Neural progenitor cell (in vitro differentiated cells): ENCODE measurements at regions not wholly inside any gene's neighbourhood (a gene's known extent, or its start where the extent isn't known, plus 50 kb on each side); places are given as distances from the start of the nearest gene placed in this dataset.

Experiments used
- DNase-seq: peaks from one replicate; pipeline ENCODE4 v3.0.0-alpha.2; 2016; ENCODE audit warnings: low spot score
- H2AFZ ChIP-seq: fragments of 200-600 bp; sonication (generic); replicated peaks from 2 replicates; pipeline ENCODE4 v1.6.1; 2016; ENCODE audit warnings: antibody characterized with exemption
- H3F3A ChIP-seq: fragments of 200-600 bp; sonication (generic); 2 replicates; pipeline ENCODE4 v1.6.1; 2016; ENCODE audit warnings: antibody characterized with exemption, low read depth
- H3K27ac ChIP-seq: fragments of 200-600 bp; sonication (generic); 2 replicates; pipeline ENCODE4 v1.5.1; 2016; ENCODE audit warnings: mild to moderate bottlenecking
- H3K27me3 ChIP-seq: fragments of 200-600 bp; sonication (generic); 2 replicates; pipeline ENCODE4 v1.6.1; 2016; ENCODE audit warnings: mild to moderate bottlenecking, moderate library complexity
- H3K36me3 ChIP-seq: fragments of 200-600 bp; sonication (generic); 2 replicates; pipeline ENCODE4 v1.5.1; 2016
- H3K4me1 ChIP-seq: fragments of 200-600 bp; sonication (generic); 2 replicates; pipeline ENCODE4 v1.6.1; 2016; ENCODE audit warnings: mixed run types
- H3K4me2 ChIP-seq: fragments of 200-600 bp; sonication (generic); 2 replicates; pipeline ENCODE4 v1.6.1; 2016
- H3K4me3 ChIP-seq: fragments of 200-600 bp; sonication (generic); 2 replicates; pipeline ENCODE4 v1.5.1; 2016
- H3K79me2 ChIP-seq: fragments of 200-600 bp; sonication (generic); 2 replicates; pipeline ENCODE4 v1.6.1; 2016; ENCODE audit warnings: low read depth
- H3K9ac ChIP-seq: fragments of 200-600 bp; sonication (generic); 2 replicates; pipeline ENCODE4 v1.6.1; 2016
- H3K9me3 ChIP-seq: fragments of 200-600 bp; sonication (generic); 2 replicates; pipeline ENCODE4 v1.5.1; 2016; ENCODE audit warnings: low read depth
- H4K20me1 ChIP-seq: fragments of 200-600 bp; sonication (generic); 2 replicates; pipeline ENCODE4 v1.6.1; 2016; ENCODE audit warnings: low read depth
- H3K27ac Mint-ChIP-seq: 3 replicates; pipeline ENCODE4 v1.8.0; 2021; ENCODE audit warnings: mixed read lengths
- H3K27me3 Mint-ChIP-seq: 2 replicates; pipeline ENCODE4 v1.8.0; 2022; ENCODE audit warnings: low read depth, mild to moderate bottlenecking, inconsistent platforms, moderate library complexity, mixed read lengths; ENCODE audit not compliant: insufficient read depth
- H3K36me3 Mint-ChIP-seq: 3 replicates; pipeline ENCODE4 v1.8.0; 2021; ENCODE audit warnings: mixed read lengths
- H3K4me1 Mint-ChIP-seq: 3 replicates; pipeline ENCODE4 v1.8.0; 2021; ENCODE audit warnings: mixed read lengths
- H3K4me3 Mint-ChIP-seq: 3 replicates; pipeline ENCODE4 v1.8.0; 2021; ENCODE audit warnings: mild to moderate bottlenecking, moderate library complexity, mixed read lengths
- H3K9me3 Mint-ChIP-seq: 3 replicates; pipeline ENCODE4 v1.8.0; 2020; ENCODE audit warnings: mixed read lengths
- CTCF ChIP-seq: fragments of 200-600 bp; sonication (generic); IDR thresholded peaks from 2 replicates; pipeline ENCODE4 v1.5.1; 2017; ENCODE audit warnings: antibody characterized with exemption, mild to moderate bottlenecking
- EZH2 ChIP-seq: fragments of 200-600 bp; sonication (generic); IDR thresholded peaks from 2 replicates; pipeline ENCODE4 v1.6.1; 2017; ENCODE audit warnings: antibody characterized with exemption, mild to moderate bottlenecking, moderate library complexity
- EZH2phosphoT487 ChIP-seq: fragments of 200-600 bp; sonication (generic); IDR thresholded peaks from 2 replicates; pipeline ENCODE4 v1.6.1; 2017; ENCODE audit warnings: antibody characterized with exemption

- Mint-ChIP-seq H3K27ac (no peak overlapping the region), H3K4me3 (no peak overlapping the region), H3K36me3 (no peaks in the 10 kb centered on the region), H3K27me3 (no peaks in the 10 kb centered on the region), H3K4me1 (peaks cover 4% of the 10 kb centered on the region), H3K9me3 (peaks cover 3% of the 10 kb centered on the region)
- no peak overlapping the region for H2AFZ ChIP-seq
- H3K4me1 ChIP-seq = no peaks in the 10 kb centered on the region
- no peaks in the 10 kb centered on the region for H3K9me3 ChIP-seq
- no peak overlapping the region for H3K4me3 ChIP-seq
- no peak overlapping the region for H3K4me2 ChIP-seq
- no peaks in the 10 kb centered on the region for H3K36me3 ChIP-seq
- DNase-seq = no peak
- H3K79me2 ChIP-seq = no peaks in the 10 kb centered on the region
- no peak overlapping the region for H3K27ac ChIP-seq
- no peak for TF ChIP-seq EZH2
- no peak for TF ChIP-seq CTCF
- no peak for TF ChIP-seq EZH2phosphoT487
- H3K9ac ChIP-seq = no peak overlapping the region
- no peaks in the 10 kb centered on the region for H4K20me1 ChIP-seq
- no peaks in the 10 kb centered on the region for H3K27me3 ChIP-seq
- H3F3A ChIP-seq = no peaks in the 10 kb centered on the region
Measured at GRCh38 chr11:129302386-129303101, 73.1 kb upstream of the BARX2 start.

- Mint-ChIP-seq H3K27ac (no peak overlapping the region), H3K4me1 (peaks cover 14% of the 10 kb centered on the region), H3K27me3 (peaks cover 5% of the 10 kb centered on the region), H3K9me3 (no peaks in the 10 kb centered on the region), H3K36me3 (no peaks in the 10 kb centered on the region), H3K4me3 (no peak overlapping the region)
- TF ChIP-seq CTCF (no peak), EZH2 (no peak), EZH2phosphoT487 (no peak)
- no peaks in the 10 kb centered on the region for H3K4me1 ChIP-seq
- no peak overlapping the region for H3K27ac ChIP-seq
- no peak overlapping the region for H2AFZ ChIP-seq
- H3K4me2 ChIP-seq = no peak overlapping the region
- no peaks in the 10 kb centered on the region for H3K79me2 ChIP-seq
- H3K9me3 ChIP-seq = no peaks in the 10 kb centered on the region
- no peak for DNase-seq
- no peak overlapping the region for H3K9ac ChIP-seq
- no peaks in the 10 kb centered on the region for H4K20me1 ChIP-seq
- H3F3A ChIP-seq = no peaks in the 10 kb centered on the region
- no peaks in the 10 kb centered on the region for H3K27me3 ChIP-seq
- H3K36me3 ChIP-seq = no peaks in the 10 kb centered on the region
- no peak overlapping the region for H3K4me3 ChIP-seq
Measured at GRCh38 chr11:129300099-129300498, 75.5 kb upstream of the BARX2 start.

GRCh38 chr11:129298988-129299387 is 76.7 kb upstream of the BARX2 start:
- Mint-ChIP-seq H3K9me3 (no peaks in the 10 kb centered on the region), H3K27ac (no peak overlapping the region), H3K27me3 (peaks cover 5% of the 10 kb centered on the region), H3K36me3 (no peaks in the 10 kb centered on the region), H3K4me1 (peaks cover 14% of the 10 kb centered on the region), H3K4me3 (no peak overlapping the region)
- Histone ChIP-seq H3K36me3 (no peaks in the 10 kb centered on the region), H3K79me2 (no peaks in the 10 kb centered on the region), H3K4me3 (no peak overlapping the region), H3K9ac (no peak overlapping the region), H4K20me1 (no peaks in the 10 kb centered on the region), H3K9me3 (no peaks in the 10 kb centered on the region), H3K27me3 (no peaks in the 10 kb centered on the region), H2AFZ (no peak overlapping the region), H3K4me2 (no peak overlapping the region), H3K4me1 (no peaks in the 10 kb centered on the region), H3F3A (no peaks in the 10 kb centered on the region), H3K27ac (no peak overlapping the region)
- TF ChIP-seq EZH2 (no peak), EZH2phosphoT487 (no peak), CTCF (no peak)
- no peak for DNase-seq
